Activated naive CD4-positive, alpha-beta T cell (primary cell): ENCODE measurements at regions not wholly inside any gene's neighbourhood (a gene's known extent, or its start where the extent isn't known, plus 50 kb on each side); places are given as distances from the start of the nearest gene placed in this dataset.
"Not testable (repeated sequence)": the region's sequence is repeated elsewhere in the genome, so short reads cannot be mapped to it uniquely, and the experiment has no call there.

Experiments used
- DNase-seq, 4 experiments: peaks; one replicate each; lab custom pipeline; 2025; lab: John Stamatoyannopoulos, UW

DNA sequence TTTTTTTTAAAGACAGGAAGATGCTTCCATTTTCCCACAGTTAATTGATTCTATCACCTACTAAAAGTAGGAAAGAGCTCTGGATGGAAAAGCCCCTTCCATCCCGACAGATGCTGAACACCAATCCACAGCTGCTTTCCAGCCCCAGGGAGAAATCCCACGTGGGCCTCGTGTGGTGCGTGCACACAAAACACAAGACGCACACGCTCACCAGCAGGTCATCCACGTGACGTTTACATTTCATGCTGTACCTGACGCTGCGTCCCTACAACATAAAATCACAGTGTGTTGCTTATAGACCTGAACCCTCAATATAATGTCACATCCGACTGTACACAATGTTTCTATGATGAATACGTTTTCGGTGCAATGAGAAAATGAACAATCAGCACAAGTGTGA lies 50.2 kb upstream of the DACT2 start:
- DNase-seq, result no peak

DNA sequence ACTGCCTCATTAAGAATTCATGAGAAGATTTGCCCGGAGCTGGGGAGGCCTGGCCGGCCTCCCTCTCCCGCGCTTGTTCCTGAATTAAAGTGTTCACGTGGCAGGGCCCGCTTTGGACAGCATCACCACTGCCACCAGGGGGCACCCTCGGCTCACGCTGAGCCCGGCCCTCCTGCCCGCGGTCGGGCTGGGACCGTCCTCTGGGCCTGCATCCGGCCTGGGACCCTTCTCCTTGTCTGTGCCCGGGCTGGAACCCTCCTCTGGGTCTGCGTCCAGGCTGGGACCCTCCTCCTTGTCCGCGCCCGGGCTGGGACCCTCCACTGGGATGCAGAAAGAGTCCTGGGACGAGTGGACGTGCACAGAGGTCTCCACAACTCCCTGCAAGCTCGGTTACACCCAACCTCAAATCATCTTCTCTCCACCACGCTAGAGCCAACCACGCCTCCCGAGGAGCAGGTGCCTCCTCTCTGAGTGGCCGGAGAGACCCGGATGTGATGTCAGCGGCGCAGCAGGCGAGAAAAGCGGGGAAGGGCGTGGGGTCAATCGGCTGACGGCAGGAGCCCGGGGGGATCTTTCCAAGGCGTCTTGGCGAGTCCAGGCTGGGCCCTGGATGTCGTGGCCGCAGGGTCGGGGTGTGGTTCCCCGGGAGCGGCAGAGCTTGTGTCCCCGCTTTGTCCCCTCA lies 50.9 kb upstream of the DACT2 start:
- DNase-seq, result peak; percentile 7 to 65 (median 30)

DNA sequence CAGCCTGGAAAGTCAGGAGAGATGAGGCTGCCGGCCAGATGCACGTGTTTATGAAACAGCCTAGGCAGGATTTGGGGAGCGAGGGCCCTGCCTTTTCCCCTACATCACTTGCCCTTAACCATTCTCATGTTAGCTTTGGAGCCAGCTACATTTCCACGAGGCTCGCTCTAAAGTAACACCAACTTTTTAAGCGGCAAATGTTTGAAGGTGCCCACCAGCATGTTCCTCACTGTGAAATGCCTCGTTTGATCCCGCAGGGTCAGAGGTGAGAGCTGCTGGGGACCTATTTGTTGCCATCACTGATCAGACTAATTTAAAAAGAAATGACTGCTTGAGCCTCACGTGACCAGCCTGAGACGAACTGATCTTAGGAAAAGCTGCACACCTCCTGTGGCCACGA lies 51.6 kb upstream of the DACT2 start:
- no peak for DNase-seq

DNA sequence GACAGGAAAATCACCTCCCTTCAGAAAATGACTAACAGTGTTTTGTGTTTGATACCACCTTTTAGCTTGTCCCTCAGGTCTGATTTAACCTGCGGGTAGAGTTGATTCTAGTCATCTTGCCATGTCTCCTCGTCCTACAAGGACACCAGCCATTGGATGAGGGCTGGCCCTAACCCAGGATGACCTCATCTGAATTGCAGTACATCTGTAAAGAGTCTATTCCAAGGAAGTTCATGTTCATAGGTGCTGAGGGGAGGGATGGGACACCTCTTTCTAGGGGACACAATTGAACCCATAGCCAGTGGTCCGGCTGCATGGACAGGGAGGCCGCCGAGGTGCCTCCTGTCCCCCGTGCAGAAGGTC lies 52.0 kb upstream of the DACT2 start:
- no peak for DNase-seq

DNA sequence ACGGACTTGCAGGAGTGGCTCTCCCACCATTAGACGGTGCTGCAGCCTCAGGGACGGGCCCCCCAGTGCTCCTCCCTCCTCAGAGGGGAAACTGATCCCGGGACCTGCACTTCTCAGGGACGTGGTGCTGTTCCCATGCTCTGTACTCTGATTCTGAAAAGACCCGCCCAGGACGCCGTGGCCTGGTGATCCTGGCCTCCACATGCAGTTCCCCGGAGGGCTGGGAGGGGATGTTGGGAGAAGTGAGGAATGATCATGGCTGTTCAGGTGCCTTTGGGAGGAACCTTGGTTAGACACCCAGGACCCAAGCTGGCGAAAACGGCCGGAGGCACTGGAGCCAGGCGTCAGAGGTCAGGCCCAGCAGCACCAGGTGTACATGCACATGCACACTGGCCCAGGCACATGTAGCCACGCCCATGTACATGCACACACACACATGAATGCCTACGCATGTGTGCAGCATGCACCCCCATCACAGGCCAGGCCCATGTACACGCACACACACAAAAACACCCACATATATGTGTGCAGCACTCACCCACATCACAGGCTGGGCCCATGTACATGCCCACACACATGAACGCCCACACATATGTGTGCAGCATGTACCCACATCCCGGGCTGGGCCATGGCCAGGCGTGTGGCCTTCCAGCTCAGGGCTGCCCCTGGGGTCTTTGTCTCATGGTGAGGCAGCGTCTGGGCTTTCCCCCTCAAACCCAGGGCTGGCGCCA lies 52.6 kb upstream of the DACT2 start:
- no peak for DNase-seq

DNA sequence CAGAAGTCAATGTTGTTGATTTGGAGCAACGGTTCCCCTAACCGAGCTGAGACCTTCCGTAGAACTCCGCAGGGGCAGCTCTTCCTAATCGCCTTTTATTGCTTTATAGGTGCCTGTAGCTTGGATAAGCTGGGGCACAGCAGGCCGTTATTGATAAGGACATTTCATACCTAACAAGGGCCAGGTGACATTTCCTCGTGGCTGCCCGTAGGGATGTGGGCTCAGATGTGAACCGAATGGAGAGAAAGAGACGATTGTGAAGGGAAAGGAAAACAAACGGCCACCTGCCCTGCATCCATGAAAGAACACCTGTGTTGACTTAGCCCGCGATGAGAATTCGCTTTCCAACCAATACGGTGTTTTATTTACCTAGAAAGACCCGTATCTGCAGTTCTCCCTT lies 53.3 kb upstream of the DACT2 start:
- DNase-seq, result no peak

DNA sequence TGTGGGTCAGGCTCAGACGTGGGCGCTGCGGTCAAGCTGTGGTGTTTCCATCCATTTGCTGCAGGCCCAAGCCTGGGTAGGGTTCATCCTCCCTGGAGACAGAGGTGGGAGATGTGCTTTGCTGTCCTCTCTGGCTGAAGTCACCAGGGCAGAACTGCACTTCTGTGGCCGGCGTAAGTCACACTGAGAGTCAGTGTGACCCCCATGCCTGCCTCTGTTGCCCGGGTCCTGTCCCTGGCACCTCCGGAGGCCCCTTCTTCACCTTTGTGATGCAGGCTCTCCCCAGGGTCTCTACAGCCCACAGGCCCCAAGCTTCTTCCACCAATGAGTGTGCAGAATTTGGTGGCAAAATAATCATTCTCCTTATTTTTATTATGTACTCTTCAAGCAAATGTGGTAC lies 53.8 kb upstream of the DACT2 start:
- DNase-seq, result no peak

DNA sequence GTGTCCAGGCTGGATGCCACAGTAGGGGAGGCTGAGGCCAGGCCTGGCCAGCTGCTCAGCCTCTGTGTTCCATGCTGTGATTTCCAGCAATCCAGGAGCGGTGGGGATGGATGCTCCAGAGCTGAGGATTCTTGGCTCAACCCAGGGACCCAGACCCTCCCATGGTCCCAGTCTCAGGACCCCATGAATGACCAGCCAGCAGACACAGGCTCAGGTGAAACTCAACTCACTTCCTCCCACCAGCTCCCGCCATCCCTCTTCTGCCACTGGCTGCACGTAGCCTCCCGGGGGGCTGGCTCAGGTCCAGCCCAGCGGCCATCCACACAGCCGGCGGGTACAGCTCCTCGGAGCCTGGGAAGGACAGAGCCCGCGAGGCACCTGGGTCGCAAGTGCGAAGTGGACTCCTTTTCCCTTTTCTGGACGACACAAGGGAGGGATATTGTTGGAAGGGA lies 54.5 kb upstream of the DACT2 start:
- no peak for DNase-seq

DNA sequence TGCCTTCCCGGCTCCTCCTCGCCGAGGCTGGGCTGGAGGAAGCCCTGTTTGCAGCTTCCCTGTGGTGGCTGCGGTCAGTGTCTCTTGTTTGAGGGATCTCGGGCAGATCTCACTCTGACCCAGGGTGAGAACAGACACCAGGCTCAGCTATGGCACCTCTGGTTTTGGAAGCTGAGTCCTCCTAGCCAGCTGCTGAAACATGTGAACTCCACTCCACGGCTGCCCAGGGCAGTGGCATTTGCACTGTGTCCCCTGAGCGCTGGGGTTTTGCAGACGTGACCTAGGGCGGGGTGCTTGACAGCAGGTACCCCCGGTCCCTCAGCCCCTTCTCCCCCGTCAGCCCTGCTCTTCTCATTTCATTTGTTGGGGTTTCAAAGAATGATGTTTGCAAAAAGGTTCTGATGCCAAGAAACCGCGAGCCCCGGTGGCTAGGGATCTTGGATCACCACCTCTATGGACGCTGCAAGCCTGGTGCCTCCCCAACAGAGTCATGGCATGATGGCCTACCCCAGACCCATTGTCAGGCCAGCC lies 55.0 kb upstream of the DACT2 start:
- DNase-seq, result no peak

DNA sequence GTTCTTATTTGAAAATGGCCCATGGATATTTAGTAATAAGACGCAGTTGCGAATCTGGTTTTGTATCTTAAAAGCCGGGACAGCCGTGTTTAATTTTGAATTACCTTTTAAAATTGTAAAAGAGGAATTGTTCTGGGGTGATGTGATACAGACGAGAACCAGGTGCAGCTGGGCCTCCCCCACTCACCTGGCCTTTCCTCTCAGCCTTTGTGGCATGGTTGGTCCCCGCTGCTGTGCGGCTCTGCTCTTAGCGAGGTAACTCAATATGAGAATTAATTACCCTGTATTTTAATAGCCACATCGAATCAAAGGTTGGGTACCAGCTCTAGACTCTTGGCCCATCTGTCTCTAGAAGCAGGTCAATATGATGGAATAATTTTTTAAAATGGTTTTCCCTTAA lies 56.5 kb upstream of the DACT2 start:
- DNase-seq, result no peak

DNA sequence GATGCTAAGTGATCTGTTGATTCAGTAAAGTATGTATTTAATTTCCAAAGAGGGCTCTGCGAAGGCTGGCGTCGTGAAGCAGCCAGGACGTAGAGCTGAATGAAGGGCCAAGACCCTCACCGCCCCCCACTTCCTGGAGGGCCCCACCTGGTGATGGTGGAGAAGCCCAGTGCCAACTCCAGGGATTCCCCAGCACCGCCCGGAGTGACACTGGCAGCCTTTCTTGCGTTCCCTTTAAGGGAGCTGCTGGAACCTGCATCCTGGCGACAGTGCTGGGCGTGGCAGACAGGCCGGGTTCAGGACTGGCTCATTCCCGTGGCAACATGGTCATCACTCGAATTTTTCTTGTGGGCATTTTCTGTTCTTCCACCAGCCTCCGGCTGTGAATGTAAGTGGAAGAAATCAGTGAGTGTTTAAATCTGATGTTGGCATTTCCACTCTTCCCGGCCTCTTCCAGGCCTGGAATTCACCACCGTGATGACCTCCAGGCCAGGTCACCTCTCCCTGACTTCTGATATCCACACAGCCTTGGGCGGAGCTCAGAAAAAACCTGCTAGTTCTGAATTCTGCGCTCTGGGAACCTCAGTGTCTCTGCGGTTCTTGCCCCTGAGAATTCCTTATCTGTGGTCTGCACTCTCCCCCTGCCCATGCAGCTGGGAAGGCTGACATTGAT lies 57.4 kb upstream of the DACT2 start:
- no peak for DNase-seq

DNA sequence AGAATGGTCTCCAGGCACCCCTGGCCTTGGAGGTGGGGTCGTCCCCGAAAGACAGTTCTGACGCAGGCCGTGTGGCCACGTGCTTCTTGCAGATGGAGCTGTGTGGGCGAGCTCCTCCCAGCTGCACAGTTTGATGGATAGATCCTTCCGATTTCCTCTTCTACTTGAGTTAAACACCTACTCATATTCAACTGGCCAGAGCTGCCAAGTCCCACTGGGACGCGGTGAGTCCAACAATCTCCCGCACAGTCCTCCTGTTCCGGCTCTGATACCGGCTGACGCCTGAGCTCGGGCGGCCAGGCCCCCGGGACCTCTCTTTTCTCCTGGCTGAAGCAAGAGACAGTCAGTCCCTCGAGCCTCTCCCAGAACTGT lies 57.9 kb upstream of the DACT2 start:
- DNase-seq, result no peak

DNA sequence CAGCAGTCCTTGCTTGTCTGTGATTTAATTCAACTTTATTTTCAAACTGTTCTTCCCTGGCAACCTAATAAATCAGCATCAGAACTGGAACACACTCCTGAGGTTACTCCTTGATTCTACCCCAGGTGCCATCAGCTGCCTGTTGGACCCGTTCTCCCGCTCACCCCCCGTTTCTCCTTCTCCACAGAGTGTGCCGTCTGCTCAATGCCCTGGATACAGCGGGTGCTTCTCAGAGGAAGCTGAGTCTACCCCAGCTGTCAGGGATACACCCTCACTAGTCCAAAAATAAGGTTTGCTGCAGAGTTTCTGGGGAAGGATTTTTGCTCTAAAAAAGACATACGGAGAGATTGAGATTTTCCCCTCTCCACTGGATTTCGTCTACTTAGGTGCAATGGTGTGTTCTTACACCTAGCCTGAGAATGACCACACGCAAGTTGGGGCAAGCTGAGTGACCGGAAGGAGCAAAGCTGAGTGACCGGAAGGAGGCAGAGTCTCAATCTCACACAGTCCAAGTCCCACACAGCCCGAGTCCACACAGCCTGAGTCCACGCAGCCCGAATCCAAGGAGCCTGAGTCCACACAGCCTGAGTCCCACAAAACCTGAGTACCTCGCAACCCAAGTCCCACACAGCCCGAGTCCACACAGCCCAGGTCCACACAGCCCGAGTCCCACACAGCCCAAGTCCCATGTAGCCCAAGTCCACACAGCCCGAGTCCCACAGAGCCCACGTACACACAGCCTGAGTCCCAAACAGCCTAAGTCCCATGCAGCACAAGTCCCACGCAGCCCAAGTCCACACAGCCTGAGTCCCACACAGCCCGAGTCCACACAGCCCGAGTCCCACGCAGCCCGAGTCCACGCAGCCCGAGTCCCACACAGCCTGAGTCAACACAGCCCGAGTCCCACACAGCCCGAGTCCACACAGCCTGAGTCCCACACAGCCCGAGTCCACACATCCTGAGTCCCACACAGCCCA lies 58.6 kb upstream of the DACT2 start:
- DNase-seq, result no peak

DNA sequence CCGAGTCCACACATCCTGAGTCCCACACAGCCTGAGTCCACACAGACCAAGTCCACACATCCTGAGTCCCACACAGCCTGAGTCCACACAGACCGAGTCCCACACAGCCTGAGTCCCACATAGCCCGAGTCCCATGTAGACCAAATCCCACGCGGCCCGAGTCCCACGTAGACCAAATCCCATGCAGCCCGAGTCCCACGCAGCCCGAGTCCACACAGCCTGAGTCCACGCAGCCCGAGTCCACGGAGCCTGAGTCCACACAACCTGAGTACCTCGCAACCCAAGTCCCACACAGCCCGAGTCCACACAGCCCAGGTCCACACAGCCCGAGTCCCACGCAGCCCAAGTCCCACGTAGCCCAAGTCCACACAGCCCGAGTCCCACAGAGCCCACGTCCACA lies 60.0 kb upstream of the DACT2 start:
- not testable (repeated sequence) for DNase-seq

DNA sequence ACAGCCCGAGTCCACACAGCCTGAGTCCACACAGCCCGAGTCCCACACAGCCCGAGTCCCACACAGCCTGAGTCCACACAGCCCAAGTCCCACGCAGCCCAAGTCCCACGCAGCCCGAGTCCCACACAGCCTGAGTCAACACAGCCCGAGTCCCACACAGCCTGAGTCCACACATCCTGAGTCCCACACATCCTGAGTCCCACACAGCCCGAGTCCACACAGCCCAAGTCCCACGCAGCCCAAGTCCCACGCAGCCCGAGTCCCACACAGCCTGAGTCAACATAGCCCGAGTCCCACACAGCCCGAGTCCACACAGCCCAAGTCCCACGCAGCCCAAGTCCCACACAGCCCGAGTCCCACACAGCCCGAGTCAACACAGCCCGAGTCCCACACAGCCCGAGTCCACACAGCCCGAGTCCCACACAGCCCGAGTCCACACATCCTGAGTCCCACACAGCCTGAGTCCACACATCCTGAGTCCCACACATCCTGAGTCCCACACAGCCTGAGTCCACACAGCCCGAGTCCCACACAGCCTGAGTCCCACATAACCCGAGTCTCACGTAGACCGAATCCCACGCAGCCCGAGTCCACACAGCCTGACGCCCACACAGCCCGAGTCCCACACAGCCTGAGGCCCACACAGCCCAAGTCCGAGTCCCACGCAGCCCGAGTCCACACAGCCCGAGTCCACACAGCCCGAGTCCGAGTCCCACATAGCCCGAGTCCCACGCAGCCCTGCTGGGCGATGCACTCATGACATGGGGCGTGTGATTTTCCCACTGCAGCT lies 60.6 kb upstream of the SMOC2 start:
- not testable (repeated sequence) for DNase-seq

DNA sequence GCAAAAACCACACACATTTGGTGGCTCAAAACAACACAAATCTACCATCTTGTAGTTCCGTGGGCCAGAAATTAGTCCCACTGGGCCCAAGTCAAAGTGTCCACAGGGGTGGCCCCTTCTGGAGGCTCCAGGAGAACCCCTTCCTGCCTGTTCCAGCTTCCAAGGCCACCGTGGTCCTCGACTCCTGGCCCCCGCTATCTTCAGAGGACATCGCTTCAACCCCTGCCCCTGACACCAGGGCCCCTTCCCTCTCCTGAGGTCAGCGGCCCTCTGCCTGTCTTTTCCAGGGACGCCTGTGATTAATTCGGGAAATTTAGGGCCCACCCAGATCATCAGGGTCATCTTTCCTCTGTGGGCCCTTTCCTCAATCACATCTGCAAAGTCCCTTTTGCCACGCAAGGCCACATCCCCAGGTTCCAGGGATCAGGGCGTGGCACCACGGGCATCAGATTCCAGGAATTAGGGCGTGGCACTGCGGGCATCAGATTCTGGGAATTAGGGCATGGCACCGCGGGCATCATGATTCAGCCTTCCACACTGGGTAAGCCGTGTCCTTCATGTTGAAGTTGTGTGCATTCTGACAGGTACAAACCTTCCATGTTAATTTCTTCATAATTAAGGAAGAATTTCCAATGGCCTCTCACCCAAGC lies 59.9 kb upstream of the SMOC2 start:
- DNase-seq, result no peak

DNA sequence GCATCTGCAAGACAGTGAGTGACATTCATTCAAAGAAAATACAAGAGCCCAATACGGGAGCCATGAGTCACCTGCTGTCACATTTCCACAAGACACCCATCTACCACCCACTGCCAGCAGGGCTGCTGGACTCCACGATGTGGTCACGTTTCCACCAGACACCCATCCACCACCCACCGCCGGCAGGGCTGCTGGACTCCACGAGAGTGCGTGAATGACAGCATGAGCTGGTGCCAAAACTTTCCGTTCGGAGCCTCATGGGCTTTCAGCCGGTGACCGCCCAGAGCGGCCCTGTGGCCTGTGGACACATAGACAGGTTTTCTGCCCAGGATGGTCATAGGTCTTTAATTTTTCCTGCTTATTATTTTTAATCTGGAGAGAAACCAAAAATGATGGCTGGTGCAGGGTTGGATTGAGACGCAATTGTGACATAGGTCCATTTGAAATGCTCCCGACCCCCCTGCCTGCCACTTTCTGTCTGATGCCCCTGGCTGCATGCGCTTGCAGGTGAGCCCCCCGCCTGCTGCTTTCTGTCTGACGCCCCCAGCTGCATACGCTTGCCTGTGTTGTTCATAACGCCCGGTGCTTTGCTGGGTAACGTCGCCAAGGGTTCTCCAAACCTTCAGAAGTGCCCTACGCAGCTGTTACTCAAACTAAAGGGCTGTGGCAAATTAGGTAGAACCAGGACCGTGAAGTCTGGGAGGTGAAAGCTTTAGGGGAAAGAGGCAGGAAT lies 59.1 kb upstream of the SMOC2 start:
- DNase-seq, result no peak

DNA sequence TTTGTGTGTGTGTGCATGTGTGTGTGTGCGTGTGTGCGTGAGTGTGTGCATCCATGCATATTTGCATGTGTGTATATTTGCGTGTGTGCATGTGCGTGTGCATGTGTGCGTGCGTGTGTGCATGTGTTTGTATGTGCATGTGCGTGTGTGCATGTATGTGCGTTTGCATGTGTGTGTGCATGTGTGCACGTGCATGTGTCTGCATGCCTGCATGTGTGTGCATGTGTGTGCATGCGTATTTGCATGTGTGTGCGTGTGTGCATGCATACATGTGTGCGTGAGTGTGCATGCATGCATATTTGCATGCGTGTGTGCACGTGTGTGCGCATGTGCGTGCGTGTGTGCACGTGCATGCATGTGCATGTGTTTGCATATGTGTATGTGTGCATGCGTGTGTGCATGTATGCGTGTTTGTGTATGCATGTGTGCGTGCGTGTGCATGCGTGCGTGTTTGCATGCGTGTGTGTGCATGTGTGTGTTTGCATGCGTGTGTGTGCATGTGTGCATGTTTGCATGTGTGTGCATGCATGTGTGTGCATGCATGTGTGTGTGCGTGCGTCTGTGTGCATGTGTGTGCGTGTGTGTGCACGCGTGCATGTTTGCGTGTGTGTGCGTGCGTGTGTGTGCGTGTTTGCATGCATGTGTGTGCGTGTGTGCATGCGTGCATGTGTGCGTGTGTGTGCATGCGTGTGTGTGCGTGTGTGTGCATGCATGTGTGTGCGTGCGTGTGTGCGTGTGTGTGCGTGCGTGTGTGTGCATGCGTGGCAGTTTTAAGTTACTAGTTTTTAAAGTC lies 57.7 kb upstream of the SMOC2 start:
- DNase-seq, result no peak
